GM21528 (cell line): ENCODE measurements at regions not wholly inside any gene's neighbourhood (a gene's known extent, or its start where the extent isn't known, plus 50 kb on each side); places are given as distances from the start of the nearest gene placed in this dataset.
"Not testable (repeated sequence)": the region's sequence is repeated elsewhere in the genome, so short reads cannot be mapped to it uniquely, and the experiment has no call there.

Experiments used
- ATAC-seq: cut with Tn5 transposase; IDR thresholded peaks from one replicate; pipeline ENCODE4 v1.9.1; 2021; ENCODE audit warnings: mild to moderate bottlenecking, moderate library complexity; ENCODE audit not compliant: unreplicated experiment, low FRiP score

- no peak for ATAC-seq
These were observed 129.7 kb upstream of the PDE4D start for GRCh38 chr5:60023255-60023654.

- ATAC-seq = no peak
These were observed 126.9 kb upstream of the PDE4D start for GRCh38 chr5:60020457-60020856.

- ATAC-seq = not testable (repeated sequence)
These were observed 125.4 kb upstream of the PDE4D start for GRCh38 chr5:60018960-60019359.

DNA sequence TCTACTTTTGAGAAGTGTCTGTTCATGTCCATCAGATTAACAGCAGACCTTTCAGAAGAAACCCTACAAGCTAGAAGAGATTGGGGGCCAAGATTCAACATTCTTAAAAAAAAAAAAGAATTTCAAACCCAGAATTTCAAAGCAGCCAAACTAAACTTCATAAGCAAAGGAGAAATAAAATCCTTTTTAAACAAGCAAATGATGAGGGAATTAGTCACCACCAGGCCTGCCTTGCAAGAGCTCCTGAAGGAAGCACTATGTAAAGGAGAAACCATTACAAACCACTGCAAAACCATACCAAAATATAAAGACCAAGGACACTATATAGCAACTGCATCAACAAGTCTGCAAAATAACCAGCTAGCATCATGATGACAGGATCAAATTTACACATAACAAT is 124.6 kb upstream of the PDE4D start:
- ATAC-seq = no peak

GRCh38 chr5:60014331-60014730 is 120.8 kb upstream of the PDE4D start:
- ATAC-seq = no peak

DNA sequence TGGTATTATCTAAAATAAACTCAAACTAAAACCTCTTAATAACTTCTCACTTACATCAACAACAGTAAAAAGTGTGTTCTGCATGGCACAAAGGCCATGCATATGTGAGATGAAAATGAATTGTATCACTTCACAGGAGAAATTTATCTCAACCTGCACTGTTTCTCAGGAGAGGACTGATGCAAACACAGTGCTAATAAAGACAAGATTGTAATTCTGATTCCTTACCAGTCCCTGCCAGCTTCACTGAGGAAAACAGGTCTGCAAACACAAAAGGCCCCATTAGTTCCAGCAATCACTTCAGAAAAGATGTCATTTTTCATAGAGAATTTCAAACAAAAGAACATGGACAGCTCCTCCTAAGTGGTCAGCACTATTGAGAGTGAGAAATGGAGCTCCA is 117.3 kb upstream of the PDE4D start:
- ATAC-seq = no peak

- no peak for ATAC-seq
These were observed 116.8 kb upstream of the PDE4D start for GRCh38 chr5:60010328-60010727.

DNA sequence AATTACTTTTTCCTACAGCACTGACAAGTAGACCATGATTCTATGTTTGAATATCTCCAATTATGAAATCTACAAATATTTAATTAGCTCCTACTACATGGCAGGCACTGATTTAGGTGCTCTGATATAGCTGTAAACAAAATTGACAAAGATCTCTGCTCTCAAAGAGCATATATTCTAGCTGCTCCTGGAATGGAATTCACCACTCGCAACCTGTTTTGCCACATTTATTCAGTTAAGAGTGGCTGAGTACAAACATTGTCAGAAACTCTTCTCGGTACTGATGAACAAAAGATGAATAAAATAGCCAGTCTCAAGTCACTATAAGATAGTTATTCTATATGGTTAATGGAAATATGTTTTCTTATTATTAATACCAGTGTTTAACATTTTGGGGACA is 114.2 kb upstream of the PDE4D start:
- ATAC-seq = no peak

- no peak for ATAC-seq
These were observed 105.5 kb upstream of the PDE4D start for GRCh38 chr5:59999056-59999455.

- no peak for ATAC-seq
These were observed 98.7 kb upstream of the PDE4D start for GRCh38 chr5:59992206-59992605.

DNA sequence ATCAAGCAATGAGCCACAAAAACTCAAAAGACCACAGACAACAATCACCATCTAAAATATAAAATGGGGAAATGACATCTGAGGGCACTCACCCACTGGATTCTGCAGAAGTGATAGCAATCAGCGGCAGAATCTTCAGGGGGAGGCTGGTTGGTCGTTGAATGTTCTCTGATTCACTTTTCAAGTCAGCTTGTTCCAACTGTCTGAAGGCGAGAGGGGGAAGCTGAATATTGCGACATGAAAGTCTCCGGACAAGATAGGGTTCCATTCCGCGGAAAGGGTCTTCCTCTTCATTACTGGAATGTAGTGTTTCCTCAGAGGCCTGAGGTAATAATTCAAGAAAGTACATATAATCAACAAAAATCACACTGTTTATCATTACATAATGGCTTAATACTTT is 94.9 kb upstream of the PDE4D start:
- ATAC-seq = no peak

DNA sequence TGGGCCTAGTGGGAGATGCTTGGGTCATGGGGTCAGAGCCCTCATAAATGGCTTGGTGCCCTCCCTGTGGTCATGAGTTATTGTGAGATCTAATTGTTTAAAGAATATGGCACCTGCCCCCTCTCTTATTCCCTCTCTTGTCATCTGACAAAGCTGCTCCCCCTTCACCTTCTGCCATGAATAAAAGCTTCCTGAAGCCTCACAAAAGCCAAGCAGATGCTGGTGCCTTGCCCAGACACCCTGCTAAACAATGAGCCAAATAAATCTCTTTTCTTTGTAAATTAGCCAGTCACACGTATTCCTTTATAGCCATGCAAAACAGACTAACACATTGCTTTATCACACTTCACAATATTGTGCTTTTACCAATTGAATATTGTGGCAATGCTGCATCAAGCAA is 82.8 kb upstream of the PDE4D start:
- no peak for ATAC-seq

- no peak for ATAC-seq
These were observed 78.5 kb upstream of the PDE4D start for GRCh38 chr5:59972043-59972442.

DNA sequence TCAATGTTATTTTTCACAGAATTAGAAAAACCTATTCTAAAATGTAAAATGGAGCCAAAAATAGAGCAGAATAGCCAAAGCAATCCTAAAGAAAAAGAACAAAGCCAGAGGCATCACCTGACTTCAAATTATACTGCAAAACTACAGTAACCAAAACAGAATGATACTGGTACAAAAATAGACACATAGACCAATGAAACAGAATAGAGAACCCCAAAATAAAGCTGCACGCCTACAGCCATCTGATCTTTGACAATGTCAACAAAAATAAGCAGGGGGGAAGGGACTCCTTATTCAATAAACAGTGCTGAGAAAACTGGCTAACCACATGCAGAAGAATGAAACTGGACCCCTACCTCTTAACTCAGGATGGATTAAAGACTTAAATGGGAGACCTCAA is 65.8 kb upstream of the PDE4D start:
- ATAC-seq = no peak

DNA sequence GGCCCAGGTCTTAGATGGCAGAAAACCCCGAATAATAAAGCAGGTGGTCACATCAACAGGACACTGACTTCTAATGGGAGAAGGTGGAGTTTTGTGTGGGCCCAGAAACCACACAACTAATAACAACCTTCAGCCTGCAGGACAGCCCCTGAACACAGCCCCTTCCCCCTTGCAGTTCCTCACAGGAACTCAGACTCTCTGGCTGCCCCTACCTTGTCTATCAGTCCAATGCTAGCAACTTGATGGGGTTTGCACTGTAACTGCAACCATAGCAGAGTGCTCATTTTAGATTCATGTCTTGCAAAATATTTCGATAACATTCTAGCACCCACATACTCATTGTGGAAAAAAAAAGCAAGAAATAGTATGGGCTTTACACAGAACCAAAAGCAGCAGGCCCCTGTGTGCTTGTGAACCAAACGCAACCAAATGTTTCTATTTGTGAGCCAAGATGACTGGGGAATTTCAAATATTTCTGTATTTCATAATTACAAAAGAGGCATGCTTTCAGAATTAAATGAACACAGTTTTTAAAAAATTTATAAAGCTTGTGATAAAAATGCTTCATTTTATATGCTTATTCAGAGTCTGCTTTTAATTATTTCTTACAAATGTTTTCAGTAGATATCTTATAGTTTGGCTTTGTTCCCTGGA is 62.7 kb upstream of the PDE4D start:
- ATAC-seq = no peak

GRCh38 chr5:59955241-59955640 is 61.7 kb upstream of the PDE4D start:
- ATAC-seq = no peak

DNA sequence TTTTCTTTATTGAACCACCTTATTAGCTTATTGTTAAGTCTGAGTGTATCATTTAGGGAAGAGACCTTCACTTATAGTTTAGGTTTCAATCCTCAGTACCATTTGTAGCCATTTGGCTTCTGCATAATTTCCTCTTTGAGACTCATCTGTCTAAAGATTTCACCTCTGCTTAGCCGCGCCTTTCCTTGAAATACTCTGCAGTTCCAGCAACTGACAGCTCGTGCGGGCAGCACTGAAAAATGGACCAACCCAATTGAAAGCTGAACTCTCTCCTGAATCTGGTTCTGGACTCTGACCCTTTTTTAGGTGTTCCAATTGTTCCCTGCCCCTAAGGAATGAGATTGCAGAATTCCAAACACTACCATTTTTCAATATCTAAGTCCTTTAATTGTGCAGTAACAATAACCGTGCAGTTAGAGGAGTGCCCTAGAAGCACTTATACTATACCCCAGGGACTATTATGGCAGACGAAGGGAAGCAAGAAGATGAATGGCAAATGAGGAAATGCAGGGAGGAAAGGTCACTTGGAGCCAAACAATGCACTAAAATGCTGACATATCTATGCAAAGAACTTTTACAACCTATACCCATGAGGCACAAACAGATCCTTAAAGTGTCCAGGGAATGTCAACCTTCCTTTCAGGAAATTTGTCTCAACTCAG is 50.1 kb upstream of the PDE4D start:
- no peak for ATAC-seq
